GM21786 (cell line): ENCODE measurements at regions not wholly inside any gene's neighbourhood (a gene's known extent, or its start where the extent isn't known, plus 50 kb on each side); places are given as distances from the start of the nearest gene placed in this dataset.

Source experiments
- ATAC-seq: cut with Tn5 transposase; IDR thresholded peaks from one replicate; pipeline ENCODE4 v1.9.1; 2021; ENCODE audit not compliant: unreplicated experiment

GRCh38 chr18:39870591-39870990 is 2084.4 kb upstream of the PIK3C3 start:
- no peak for ATAC-seq

- no peak for ATAC-seq
Measured at GRCh38 chr18:39863916-39864315, 2091.1 kb upstream of the PIK3C3 start.

GRCh38 chr18:39862341-39862740 is 2092.7 kb upstream of the PIK3C3 start:
- ATAC-seq = no peak

- ATAC-seq = no peak
Measured at GRCh38 chr18:39854291-39854690, 2100.7 kb upstream of the PIK3C3 start.

GRCh38 chr18:39846265-39846664 is 2108.8 kb upstream of the PIK3C3 start:
- no peak for ATAC-seq

- ATAC-seq = no peak
Measured at GRCh38 chr18:39845631-39846030, 2109.4 kb upstream of the PIK3C3 start.

- ATAC-seq = no peak
Measured at GRCh38 chr18:39845106-39845505, 2109.9 kb upstream of the PIK3C3 start.

- no peak for ATAC-seq
Measured at GRCh38 chr18:39843546-39843945, 2111.5 kb upstream of the PIK3C3 start.

- no peak for ATAC-seq
Measured at GRCh38 chr18:39842366-39842914, 2112.6 kb upstream of the PIK3C3 start.

GRCh38 chr18:39841482-39842365 is 2113.3 kb upstream of the PIK3C3 start:
- no peak for ATAC-seq

GRCh38 chr18:39840856-39841481 is 2114.1 kb upstream of the PIK3C3 start:
- no peak for ATAC-seq

GRCh38 chr18:39840406-39840805 is 2114.6 kb upstream of the PIK3C3 start:
- ATAC-seq = no peak

- no peak for ATAC-seq
Measured at GRCh38 chr18:39839782-39840181, 2115.3 kb upstream of the PIK3C3 start.

- no peak for ATAC-seq
Measured at GRCh38 chr18:39838831-39839230, 2116.2 kb upstream of the PIK3C3 start.

GRCh38 chr18:39835303-39836030 is 2119.6 kb upstream of the PIK3C3 start:
- ATAC-seq = no peak

- ATAC-seq = no peak
Measured at GRCh38 chr18:39834636-39835035, 2120.4 kb upstream of the PIK3C3 start.

GRCh38 chr18:39825485-39826150 is 2129.4 kb upstream of the PIK3C3 start:
- no peak for ATAC-seq

GRCh38 chr18:39806525-39806924 is 2148.5 kb upstream of the PIK3C3 start:
- ATAC-seq = no peak

GRCh38 chr18:39805218-39805617 is 2149.8 kb upstream of the PIK3C3 start:
- no peak for ATAC-seq

GRCh38 chr18:39802648-39803229 is 2152.3 kb upstream of the PIK3C3 start:
- no peak for ATAC-seq

GRCh38 chr18:39801848-39802247 is 2153.2 kb upstream of the PIK3C3 start:
- ATAC-seq = no peak
